Hematopoietic multipotent progenitor cell treated with erythropoietin and hydrocortisone succinate and interleukin-3 and kit ligand, for 8 days (in vitro differentiated cells): ENCODE measurements at regions not wholly inside any gene's neighbourhood (a gene's known extent, or its start where the extent isn't known, plus 50 kb on each side); places are given as distances from the start of the nearest gene placed in this dataset.
"Not testable (repeated sequence)": the region's sequence is repeated elsewhere in the genome, so short reads cannot be mapped to it uniquely, and the experiment has no call there.

Source experiments
- DNase-seq: peaks from one replicate; pipeline ENCODE4 v3.0.0-alpha.2; 2015

- DNase-seq: no peak
Measured at GRCh38 chrX:15114743-15115566, 154.9 kb downstream of the ASB9 start.

- DNase-seq: no peak
Measured at GRCh38 chrX:15107367-15107988, 162.4 kb downstream of the ASB9 start.

- DNase-seq: no peak
Measured at GRCh38 chrX:15098505-15098904, 171.4 kb downstream of the ASB9 start.

GRCh38 chrX:15087747-15088146 lies 182.1 kb downstream of the ASB9 start:
- DNase-seq: no peak

- no peak for DNase-seq
Measured at GRCh38 chrX:15073313-15073712, 196.6 kb downstream of the ASB9 start.

GRCh38 chrX:15072880-15073279 lies 197.0 kb downstream of the ASB9 start:
- DNase-seq: no peak

GRCh38 chrX:15072259-15072658 lies 197.6 kb downstream of the ASB9 start:
- DNase-seq: no peak

- no peak for DNase-seq
Measured at GRCh38 chrX:15059474-15059873, 186.3 kb downstream of the MOSPD2 start.

GRCh38 chrX:15056044-15056443 lies 182.8 kb downstream of the MOSPD2 start:
- DNase-seq: no peak

- DNase-seq: no peak
Measured at GRCh38 chrX:15055146-15055930, 182.1 kb downstream of the MOSPD2 start.

- DNase-seq: no peak
Measured at GRCh38 chrX:15050395-15050794, 177.2 kb downstream of the MOSPD2 start.

- no peak for DNase-seq
Measured at GRCh38 chrX:15043538-15043937, 170.3 kb downstream of the MOSPD2 start.

GRCh38 chrX:15033917-15034316 lies 160.7 kb downstream of the MOSPD2 start:
- DNase-seq: no peak

- DNase-seq: no peak
Measured at GRCh38 chrX:15017491-15017890, 144.3 kb downstream of the MOSPD2 start.

- no peak for DNase-seq
Measured at GRCh38 chrX:15016051-15016450, 142.8 kb downstream of the MOSPD2 start.

- DNase-seq: no peak
Measured at GRCh38 chrX:15014281-15014680, 141.1 kb downstream of the MOSPD2 start.

- DNase-seq: no peak
Measured at GRCh38 chrX:15013461-15013860, 140.2 kb downstream of the MOSPD2 start.

- no peak for DNase-seq
Measured at GRCh38 chrX:14997271-14997670, 124.0 kb downstream of the MOSPD2 start.

- not testable (repeated sequence) for DNase-seq
Measured at GRCh38 chrX:14984425-14984824, 111.2 kb downstream of the MOSPD2 start.
